Spleen (tissue), 7 donors: ENCODE measurements at regions not wholly inside any gene's neighbourhood (a gene's known extent, or its start where the extent isn't known, plus 50 kb on each side); places are given as distances from the start of the nearest gene placed in this dataset.

Source experiments
- POLR2A ChIP-seq, 3 donors: fragments of 450-650 bp; IDR thresholded peaks; one replicate each; pipeline ENCODE4 v1.5.1; 2017; ENCODE audit warnings: antibody characterized with exemption in 3 of 3, mild to moderate bottlenecking in 1 of 3
- POLR2AphosphoS5 ChIP-seq, 3 donors: sonication (generic); formaldehyde crosslinking; IDR thresholded peaks; one replicate each; pipeline ENCODE4 v1.5.1; 2017; ENCODE audit warnings: antibody characterized with exemption in 3 of 3
- TF ChIP-seq, protein P1 (sequence below), 11 experiments: fragments of 200-600 bp in 7 of 11; fragments of 450-650 bp in 4 of 11; sonication (generic) in 4 of 11; IDR thresholded peaks in 8 of 11; conservative IDR thresholded peaks in 3 of 11; 1 replicate in 7 of 11; 2 replicates in 4 of 11; pipeline versions ENCODE4 v1.4.0 to v1.8.0; 2016 to 2021; ENCODE audit warnings: antibody characterized with exemption in 11 of 11, inconsistent platforms in 4 of 11, mild to moderate bottlenecking in 1 of 11
- donor health status: DM: no; HTN: no; CAD: no; lungs with moderate emphysema.
- donor health status: DM: no; HTN: no; CAD: no.
- donor health status: DM: no; HTN: no; CAD: no.

DNA sequence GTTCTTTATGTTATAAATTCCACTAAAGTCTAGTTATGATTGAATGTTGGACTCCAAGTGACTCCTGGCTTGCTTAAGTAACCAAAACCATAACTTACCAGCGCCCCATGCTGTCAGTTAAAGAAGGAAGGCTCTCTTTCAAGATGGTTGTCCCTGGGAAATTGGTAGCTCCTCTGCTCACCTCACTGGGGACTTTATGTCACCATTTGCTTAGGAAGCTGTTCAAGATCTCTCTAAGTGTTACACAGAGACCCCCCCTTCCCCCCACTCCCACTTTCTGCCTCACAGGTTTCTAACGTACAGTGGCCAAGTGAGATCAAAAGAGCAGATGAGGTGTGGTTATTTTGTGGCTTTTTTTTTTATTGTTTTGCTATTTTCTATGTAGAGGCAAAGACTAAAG is 301.8 kb downstream of the AASDHPPT start:
- TF ChIP-seq POLR2A (IDR thresholded peaks at IDR 0.05) (no peak), POLR2AphosphoS5 (IDR thresholded peaks at IDR 0.05) (no peak)
- TF ChIP-seq, protein P1, sequence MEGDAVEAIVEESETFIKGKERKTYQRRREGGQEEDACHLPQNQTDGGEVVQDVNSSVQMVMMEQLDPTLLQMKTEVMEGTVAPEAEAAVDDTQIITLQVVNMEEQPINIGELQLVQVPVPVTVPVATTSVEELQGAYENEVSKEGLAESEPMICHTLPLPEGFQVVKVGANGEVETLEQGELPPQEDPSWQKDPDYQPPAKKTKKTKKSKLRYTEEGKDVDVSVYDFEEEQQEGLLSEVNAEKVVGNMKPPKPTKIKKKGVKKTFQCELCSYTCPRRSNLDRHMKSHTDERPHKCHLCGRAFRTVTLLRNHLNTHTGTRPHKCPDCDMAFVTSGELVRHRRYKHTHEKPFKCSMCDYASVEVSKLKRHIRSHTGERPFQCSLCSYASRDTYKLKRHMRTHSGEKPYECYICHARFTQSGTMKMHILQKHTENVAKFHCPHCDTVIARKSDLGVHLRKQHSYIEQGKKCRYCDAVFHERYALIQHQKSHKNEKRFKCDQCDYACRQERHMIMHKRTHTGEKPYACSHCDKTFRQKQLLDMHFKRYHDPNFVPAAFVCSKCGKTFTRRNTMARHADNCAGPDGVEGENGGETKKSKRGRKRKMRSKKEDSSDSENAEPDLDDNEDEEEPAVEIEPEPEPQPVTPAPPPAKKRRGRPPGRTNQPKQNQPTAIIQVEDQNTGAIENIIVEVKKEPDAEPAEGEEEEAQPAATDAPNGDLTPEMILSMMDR (IDR thresholded peaks at IDR 0.05 in 8 of 11, conservative IDR thresholded peaks at IDR 0.05 in 3 of 11), result no peak
